Stimulated activated CD4-positive, alpha-beta T cell treated with anti-CD3 and anti-CD28 coated beads, Interleukin-12 subunit alpha, Interleukin-12 subunit beta, amount 100 ng/mL, for 4 hours (primary cell): ENCODE measurements at regions not wholly inside any gene's neighbourhood (a gene's known extent, or its start where the extent isn't known, plus 50 kb on each side); places are given as distances from the start of the nearest gene placed in this dataset.

Experiments
- DNase-seq: peaks from one replicate; pipeline ENCODE4 v3.0.0-alpha.2; 2020

GRCh38 chr5:3980156-3980555 lies 384.5 kb downstream of the IRX1 start:
- DNase-seq, result no peak

GRCh38 chr5:3987867-3988266 lies 392.2 kb downstream of the IRX1 start:
- no peak for DNase-seq

GRCh38 chr5:3993856-3994473 lies 398.3 kb downstream of the IRX1 start:
- DNase-seq, result no peak

GRCh38 chr5:3994628-3995027 lies 399.0 kb downstream of the IRX1 start:
- DNase-seq, result no peak

- DNase-seq, result no peak
Measured at GRCh38 chr5:3995954-3996619, 400.5 kb downstream of the IRX1 start.

- DNase-seq, result no peak
Measured at GRCh38 chr5:3996707-3997336, 401.2 kb downstream of the IRX1 start.

GRCh38 chr5:3997670-3998069 lies 402.0 kb downstream of the IRX1 start:
- no peak for DNase-seq

- no peak for DNase-seq
Measured at GRCh38 chr5:3999929-4000328, 404.3 kb downstream of the IRX1 start.

GRCh38 chr5:4001004-4001403 lies 405.4 kb downstream of the IRX1 start:
- DNase-seq, result no peak

GRCh38 chr5:4001758-4002533 lies 406.3 kb downstream of the IRX1 start:
- no peak for DNase-seq

GRCh38 chr5:4005335-4005734 lies 409.7 kb downstream of the IRX1 start:
- DNase-seq, result no peak

- DNase-seq, result no peak
Measured at GRCh38 chr5:4007001-4007400, 411.4 kb downstream of the IRX1 start.

- no peak for DNase-seq
Measured at GRCh38 chr5:4011943-4012342, 416.3 kb downstream of the IRX1 start.

GRCh38 chr5:4013106-4013898 lies 417.7 kb downstream of the IRX1 start:
- DNase-seq, result no peak

- no peak for DNase-seq
Measured at GRCh38 chr5:4015709-4016108, 420.1 kb downstream of the IRX1 start.

- DNase-seq, result no peak
Measured at GRCh38 chr5:4017076-4017803, 421.6 kb downstream of the IRX1 start.

GRCh38 chr5:4018007-4018406 lies 422.4 kb downstream of the IRX1 start:
- DNase-seq, result no peak

- no peak for DNase-seq
Measured at GRCh38 chr5:4019009-4019769, 423.6 kb downstream of the IRX1 start.

GRCh38 chr5:4019841-4020240 lies 424.2 kb downstream of the IRX1 start:
- DNase-seq, result no peak

- DNase-seq, result no peak
Measured at GRCh38 chr5:4020400-4020799, 424.8 kb downstream of the IRX1 start.

- no peak for DNase-seq
Measured at GRCh38 chr5:4022056-4022670, 426.5 kb downstream of the IRX1 start.
